ENCODE measurements at regions not wholly inside any gene's neighbourhood (a gene's known extent, or its start where the extent isn't known, plus 50 kb on each side); places are given as distances from the start of the nearest gene placed in this dataset.

DNA sequence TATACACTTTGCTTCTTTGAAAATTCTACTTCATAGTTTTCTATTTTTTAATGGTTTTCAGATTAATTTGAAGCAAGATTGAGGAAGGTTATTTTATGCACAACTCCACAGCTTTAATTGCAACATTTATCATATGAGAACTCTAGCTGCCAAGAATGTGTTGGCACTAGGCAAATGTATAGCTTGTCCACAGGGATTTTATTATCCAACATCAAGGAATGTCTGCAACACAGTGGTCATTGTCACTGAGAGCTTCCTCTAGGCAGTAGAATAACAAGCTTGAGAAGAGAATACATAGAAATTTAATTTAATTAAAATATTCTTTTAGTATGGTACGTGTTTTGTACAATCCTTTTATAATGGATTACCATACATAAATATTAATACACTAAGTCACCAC, 1600.8 kb downstream of the ARAP2 start:
- DNase-seq (ENCODE audit: low read depth), result no peak

DNA sequence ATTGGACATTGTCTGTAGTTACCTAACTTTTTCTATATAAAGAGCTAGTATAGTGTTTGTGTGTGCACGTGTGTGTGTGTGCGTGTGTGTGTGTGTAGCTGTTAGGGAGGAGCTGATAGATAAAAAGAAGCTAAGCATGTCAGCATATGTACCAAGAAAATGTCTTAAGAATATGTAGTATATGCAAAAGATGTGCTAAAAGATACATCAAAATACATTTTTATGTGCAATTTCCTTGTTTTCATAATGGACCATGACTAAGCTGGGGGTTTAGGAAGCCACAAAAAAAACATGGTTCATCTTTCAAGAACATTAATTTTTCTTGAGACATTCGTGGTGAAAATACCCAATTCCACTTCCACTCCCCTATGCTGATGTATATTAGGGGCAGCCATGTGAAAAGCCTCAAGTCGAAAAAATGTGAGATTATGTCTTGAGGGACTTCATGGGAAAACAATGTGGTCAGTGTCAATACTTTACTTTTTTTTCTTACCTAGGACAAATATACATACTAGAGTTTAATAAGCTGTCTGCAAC, 1599.7 kb downstream of the ARAP2 start:
- DNase-seq (ENCODE audit: low read depth), result no peak

DNA sequence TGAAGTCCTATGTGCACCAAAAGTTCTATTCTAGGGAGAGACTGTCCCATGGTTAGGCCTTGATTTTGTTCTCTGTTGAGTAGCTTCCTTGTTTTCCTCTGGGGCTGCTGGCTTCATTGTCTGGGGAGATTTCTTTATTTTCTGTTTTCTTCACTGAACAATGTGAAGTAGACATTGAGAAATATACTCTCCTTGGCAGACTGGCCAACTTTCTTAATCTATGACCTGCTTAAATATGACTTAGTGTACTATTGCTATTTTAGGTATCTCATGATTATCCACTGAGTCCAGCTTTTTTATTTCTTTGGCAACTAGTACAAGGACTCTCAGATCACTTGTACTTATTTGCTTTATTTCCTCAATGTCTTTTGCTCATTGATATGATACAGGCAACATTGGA, 1594.6 kb downstream of the ARAP2 start:
- no peak for DNase-seq (ENCODE audit: low read depth)

DNA sequence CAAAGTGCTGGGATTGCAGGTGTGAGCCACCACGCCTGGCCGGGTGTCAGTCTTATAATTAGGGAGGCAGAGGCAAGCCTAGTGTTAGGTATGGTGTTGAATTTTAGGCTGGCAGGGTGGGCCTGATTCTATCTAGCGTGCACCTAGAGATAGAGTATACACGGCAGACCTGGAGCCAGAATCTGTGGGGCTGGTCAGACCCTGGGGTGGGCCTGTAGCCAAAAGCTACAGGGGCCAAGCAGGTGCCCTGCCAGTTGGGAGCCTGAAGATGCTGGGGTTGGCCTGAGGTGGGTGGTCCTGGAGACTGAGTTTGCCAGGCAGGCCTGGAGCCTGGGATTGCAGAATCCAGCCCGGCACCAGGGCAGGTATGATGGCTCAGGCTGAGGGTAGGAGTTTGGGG, 1580.3 kb downstream of the ARAP2 start:
- DNase-seq (ENCODE audit: low read depth), result no peak

DNA sequence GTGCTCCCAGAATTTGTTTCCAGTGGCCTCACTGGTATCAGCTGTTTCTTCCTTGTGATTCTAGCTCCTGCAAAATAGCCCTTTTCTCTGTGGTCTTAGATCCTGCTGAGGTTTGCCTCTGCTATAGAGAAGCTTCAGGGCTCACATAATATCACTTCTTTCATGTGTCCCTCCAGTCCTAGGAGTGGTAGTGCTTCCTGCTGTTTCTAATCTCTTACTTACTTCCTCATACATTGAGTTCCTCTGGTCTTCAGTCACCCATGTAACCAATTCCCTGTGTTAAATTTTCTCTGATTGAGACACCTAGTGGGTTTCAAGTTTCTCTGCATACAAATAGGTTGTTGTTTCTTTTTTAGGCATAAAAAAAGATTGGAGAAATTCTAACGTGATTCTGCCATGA, 1567.9 kb downstream of the ARAP2 start:
- DNase-seq (ENCODE audit: low read depth), result no peak

DNA sequence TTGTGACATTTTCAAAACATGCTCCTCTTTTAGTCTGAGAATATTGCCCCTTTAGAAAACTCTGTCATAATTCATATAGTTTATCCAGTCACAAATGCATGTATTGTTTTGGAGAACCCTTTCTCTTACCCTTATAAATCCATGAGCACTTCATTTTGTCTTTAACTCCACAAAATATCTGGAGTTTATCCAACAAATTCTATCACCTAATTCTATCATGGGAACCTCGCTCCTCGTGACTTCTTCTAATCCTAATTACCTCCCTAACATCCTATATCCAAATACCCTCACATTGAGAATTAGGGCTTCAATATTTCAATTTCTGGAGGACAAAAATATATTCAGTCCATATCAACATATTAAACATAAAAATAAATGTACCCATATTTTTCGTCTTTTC, 1565.9 kb downstream of the ARAP2 start:
- no peak for DNase-seq (ENCODE audit: low read depth)

DNA sequence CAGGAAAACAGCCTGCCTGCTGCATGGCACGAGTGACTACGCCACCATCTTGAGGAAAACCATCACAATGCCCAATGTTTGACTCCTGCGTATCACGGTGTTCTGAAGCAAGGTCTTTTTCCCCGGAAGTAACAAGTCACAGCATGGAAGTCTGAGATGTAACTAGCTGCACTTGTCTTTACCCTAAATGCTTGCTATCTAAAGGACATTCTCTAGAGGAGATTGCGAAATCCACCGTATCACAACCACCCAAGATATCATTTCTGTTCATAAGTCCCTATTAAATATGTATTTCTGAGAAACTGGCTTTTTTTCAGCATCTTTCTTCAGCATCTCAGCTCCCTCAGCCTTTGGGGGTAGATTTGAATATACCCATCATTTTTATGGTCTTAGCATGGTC, 1565.1 kb downstream of the ARAP2 start:
- no peak for DNase-seq (ENCODE audit: low read depth)

DNA sequence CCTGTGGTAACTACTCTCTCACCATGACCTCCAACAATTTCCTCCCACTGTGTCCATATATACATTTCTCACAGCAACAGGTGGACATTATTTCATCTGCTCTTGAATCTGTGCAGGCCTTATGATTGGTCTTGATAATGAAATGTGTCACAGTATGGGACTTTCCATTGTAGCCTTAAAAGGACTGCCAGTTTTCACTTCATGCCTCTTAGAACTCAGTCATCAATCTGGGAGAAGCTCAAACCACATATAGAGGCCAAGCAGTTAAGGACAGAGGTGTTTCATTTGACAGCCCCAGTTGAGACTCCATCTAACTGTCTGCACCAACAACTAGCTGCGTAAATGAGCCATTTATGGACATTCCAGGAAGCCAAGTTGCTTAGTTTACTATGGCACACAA, 1534.8 kb downstream of the ARAP2 start:
- no peak for DNase-seq (ENCODE audit: low read depth)

DNA sequence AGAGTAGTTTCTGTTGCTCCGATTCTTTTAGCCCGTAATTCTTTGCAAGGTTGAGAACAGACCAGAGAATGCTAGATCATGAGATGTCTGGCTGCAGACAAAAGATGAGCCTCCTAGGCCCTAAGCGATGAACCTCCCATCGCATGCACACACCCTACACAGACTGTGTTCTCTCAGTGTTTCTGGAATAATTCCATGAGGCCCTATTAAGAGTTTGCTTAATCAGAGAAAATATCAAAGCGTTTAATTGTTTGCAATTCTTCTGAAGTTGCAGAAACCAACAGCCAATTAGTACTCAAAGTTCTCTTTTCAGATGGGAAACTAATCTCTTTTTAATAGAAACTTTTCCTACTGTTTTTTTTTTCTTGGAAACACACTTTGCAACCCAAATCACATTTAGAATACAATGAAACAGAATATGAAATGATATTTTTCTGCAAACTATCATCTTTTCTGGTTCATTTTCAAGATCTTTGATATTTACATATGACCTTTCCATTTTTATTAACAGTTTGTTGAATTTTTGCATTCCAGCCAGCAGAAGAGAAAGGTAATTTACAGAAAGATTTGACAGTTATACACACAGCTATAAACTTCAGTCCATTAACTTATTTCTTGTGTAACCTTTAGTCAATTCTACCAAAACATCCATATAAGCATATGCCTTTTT, 1525.6 kb downstream of the ARAP2 start:
- no peak for DNase-seq (ENCODE audit: low read depth)

DNA sequence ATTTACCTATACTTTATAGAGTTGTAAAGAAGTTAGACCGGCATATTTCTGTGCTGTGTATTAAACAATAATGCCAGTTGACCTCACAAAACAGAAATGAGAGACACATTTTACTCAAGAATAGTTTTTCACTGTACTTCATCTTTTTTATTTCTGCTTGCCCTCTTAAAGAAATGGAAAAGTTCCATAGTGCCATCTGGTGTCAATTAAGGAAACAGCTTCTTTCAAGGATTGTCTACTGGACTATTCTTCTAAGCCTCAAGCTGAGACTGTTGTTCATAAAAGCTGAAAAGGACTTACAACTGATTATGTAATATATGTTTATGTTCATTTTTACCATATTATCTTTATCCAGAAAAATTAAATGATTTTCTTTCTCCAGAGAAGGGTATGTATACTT, 1523.7 kb downstream of the ARAP2 start:
- peak; percentile 42 for DNase-seq (ENCODE audit: low read depth)

DNA sequence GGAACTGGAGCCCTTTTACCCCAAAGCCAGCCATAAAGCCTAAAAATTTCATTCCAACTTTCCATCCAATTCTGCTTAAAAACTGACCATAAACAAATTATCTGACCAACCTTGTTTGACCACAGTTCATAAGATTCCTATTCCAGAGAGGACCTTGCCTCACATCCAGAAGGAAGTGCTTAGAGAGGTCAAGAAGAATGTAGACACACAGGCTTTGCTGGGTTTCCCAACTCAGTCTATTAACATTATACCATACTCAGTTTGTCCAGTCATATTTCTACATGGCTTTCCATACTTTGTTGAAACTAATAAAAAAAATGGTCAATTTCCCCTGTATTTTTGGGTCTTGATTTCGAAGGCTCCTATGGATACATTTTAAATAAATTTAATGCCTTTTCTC, 1522.5 kb downstream of the ARAP2 start:
- DNase-seq (ENCODE audit: low read depth), result no peak

DNA sequence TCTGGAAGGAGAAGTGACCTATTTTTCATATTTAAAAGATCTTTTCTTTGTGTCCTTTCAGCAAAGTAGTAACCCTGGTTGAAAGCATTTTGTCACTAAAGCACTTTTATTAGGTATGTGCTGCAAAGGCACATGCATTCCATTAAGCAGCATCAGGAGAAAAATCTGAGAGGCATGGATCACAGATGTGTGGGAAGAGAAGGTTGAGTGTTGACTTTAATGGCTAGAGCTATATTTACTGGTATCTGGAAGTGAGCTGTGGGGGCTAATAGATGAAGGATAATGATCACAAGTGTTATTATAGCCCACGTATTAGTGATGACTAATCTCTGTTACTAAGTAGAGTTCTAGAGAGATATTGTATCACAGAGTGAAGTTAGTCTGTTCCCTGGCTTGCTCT, 1520.7 kb downstream of the ARAP2 start:
- DNase-seq (ENCODE audit: low read depth), result no peak

DNA sequence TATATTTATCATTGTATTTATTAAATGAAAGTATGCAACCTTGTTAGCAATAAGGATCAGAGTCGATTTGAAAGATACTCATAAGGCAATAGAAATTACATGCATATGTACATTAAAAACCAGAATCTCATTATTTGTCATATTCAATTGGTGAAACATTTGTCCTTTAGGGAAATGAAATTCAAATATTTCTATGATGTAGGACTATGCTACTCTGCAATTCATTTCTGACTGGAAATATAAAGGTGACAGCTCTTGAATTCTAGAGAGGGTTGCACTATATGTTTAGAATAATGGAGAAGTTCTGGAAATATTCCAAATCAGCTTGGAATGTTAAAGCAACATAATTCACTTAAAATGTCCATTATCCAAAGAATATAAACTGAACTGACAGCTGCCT, 1519.8 kb downstream of the ARAP2 start:
- DNase-seq (ENCODE audit: low read depth), result no peak

DNA sequence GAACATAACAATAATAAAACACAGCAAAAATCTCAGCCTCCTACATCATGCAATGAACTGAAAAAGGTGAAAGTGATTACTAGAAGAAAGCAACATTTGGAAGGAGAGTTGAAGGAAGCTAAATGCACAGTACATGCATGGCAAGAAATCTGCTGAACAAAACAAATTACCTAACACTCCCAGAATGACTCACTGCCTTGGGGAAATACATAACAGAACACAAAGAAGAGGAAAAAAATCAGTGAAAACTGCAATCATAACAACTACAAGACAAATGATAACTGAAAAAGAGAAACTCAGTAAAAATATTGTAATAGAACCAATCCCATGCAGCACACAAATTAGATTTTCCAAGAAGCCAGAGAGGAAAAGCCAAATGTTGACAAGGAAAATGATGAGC, 1513.2 kb downstream of the ARAP2 start:
- DNase-seq (ENCODE audit: low read depth), result peak; percentile 1

DNA sequence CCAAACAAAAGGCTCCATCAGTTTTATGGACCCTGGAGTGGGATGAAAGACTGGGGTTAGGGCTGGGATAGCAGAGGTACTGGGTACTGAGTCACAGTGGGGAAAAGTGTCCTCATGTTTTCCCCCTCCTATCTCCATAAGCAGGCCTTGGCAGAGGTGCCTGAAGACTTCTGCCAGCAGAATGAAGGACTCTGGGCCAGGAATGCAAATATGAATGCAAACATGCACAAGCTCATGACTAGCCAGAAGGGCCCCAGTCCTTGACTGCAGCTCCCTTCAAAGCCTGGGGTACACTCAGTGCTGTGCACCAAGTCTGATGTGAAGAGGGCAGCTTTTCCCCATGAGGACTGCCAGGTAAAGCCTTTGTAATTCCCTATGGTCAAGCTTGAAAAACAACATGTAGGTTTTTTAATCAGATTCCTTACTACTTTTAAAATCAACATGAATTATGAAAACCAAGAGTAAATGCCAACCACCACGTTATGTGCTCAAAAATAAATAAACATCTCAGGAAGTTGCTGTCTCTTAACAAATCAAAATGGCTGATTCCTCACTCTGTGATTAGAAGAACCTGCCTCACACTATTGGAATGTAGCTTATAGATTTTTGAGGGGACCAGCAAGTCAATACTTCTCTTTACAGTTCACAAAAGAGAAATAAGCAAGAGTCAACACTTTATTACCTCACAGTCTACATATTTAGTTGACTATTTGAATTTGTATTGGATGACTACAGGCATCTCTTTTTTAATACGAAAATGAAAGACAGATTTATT, 1512.0 kb downstream of the ARAP2 start:
- DNase-seq (ENCODE audit: low read depth), result no peak

DNA sequence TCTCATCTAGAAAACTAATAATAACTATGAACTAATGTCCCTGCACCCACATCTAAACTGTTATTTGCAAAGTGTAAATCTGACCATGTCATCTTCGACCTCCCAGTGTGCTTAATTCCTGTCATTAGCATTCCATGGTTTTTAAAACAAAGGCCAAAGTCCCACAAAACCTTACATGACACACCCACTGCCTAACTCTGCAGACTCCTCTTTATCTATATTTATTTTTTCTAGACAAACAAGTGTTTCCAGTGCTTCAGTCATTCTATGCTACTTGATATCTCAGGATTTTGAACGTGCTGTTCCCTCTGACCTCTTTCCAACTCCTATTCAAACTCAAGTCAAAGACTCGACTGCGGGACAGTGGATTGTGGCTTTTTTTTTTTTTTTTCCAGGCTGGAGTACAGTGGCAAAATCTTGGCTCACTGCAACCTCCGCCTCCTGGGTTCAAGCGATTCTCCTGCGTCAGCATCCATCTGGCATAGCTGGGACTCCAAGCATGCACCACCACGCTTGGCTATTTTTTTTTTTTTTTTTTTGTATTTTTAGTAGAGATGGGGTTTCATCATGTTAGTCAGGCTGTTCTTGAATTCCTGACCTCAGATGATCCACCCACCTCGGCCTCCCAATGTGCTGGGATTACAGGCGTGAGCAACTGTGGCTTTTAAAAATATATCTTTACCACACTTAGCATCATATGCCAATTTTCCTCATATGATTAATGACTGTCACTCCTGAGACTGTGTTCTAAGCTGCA, 1511.0 kb downstream of the ARAP2 start:
- DNase-seq (ENCODE audit: low read depth), result peak; percentile 1

DNA sequence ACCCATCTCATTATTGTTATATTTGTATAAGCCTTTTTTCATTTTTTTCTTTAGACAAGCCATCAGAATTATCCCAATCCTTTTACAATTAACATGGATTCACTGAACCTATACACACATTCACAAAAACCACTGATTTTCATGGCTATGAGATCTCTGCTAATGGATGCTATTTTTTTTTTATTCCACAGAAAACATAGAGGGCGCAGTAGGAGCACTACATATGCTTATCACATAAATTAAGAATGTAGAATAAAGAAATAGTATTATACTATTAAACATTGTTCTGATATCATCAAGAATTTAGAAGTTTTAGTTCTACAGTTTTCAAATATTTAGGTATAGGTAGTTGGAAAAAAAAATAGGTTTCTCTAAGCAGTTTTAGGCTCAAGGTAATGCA, 1477.4 kb downstream of the ARAP2 start:
- DNase-seq (ENCODE audit: low read depth), result no peak

DNA sequence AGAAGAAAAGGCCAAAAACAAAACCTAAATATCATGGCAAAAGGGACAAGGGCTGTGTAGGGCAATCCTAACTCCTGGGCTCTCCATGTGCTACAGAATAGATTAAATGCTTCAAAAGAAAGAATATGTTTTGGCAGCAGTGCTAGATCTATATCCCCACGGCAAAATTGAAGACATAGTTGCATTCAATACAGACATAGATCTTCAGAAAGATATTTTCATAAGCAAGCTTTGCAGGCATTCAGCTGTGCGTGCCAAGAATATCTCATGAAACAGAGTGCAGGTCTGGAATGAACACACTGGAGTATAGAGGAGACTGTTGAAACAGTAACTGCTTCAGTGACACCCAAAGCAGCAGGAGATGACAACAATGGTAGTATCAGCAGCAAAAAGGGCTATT, 1476.9 kb downstream of the ARAP2 start:
- no peak for DNase-seq (ENCODE audit: low read depth)

DNA sequence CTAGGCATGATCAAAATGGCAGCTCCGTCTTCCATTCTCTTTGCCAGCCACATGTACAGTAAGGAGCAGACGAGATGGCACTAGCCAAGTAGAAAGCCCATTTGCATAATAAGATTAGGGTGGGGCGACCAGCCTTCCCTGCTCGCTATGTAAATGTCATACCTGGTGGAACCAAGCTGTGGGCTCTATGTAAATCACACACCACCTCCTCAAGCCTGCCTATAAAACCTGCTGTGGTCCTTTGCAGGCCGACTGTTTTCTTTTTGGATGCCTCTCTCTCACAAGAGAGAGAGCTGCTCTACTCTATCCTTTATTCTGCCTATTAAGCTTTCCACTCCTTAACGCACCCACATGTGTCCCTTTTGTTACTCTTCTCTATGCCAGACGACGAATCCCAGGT, 1472.7 kb downstream of the ARAP2 start:
- no peak for DNase-seq (ENCODE audit: low read depth)

DNA sequence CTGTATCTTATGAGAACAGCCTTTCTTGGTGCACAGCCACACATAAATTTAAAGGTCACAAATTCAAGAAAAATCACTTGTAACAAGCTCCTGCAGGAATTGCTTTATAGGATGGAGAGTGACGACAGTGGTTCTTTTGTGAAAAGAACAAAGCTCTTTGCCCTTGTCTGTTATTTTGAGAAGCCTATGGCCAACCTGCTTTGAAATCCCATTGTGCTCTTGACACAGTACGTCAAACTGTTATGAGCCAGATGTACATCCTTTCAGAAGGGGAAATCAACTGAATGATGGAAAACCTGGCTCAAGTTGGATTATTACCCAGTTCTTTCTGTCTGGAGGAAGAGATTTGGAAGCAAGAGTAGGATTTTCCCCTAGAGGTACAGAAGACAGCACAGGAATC, 1454.2 kb downstream of the ARAP2 start:
- DNase-seq (ENCODE audit: low read depth), result no peak

DNA sequence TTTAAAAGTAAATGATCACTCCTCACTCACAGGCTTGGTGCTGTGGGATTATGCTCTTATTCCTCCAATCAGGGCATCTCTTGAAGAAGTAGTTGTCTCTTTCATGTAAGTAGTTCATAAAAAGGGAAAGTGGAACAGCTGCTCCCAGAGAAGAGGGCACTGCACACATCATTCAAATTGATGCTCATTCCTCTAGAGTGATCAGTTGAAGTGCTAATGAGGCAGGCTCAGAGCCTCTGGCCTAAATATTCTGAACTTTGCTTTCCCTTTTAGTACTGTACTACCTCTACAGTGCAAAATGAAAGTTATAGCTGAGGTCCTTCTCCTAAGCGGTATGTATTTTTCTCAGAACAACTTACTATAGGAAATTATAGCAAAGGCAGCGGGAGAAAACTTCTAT, 1453.1 kb downstream of the ARAP2 start:
- no peak for DNase-seq (ENCODE audit: low read depth)

DNA sequence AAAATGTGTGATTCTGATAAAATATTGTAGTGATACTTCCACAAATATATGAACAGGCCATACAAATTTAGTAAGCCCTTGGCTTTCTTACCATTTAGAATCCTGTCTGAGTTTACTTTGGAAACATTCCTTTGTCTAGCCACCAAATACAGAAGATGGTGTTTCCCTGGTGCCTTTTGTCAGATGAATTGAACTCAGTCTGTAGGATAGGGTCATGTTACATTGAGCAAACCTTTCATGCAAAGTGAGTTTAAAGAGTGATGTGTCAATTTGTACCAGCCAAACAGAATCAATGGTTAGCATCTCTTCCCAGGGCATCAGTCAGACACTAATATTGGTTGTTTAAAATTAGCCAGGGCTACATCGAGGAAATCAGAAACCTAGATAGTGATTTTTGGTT, 1443.4 kb downstream of the ARAP2 start:
- no peak for DNase-seq (ENCODE audit: low read depth)

DNA sequence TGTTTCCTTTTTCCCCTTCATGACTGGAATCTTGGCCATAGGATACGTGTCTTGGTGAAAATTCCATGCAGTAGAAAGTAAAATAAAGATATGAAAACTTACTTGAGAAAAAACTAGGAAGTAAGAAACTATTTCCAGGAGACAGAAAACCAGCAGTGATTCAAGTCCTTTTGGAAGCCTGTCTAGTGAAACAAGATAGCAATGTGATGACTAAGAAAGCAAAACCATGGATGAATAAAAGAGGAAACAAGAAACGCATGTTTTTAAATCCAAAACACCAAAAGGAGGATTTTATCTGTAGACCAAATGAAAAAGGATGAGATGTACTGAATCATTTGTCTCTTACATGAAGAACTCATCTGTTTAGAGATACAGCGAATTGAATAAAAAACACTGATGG, 1430.0 kb downstream of the ARAP2 start:
- no peak for DNase-seq (ENCODE audit: low read depth)

All from renal cortical epithelial cell (primary cell).